CD4-positive, alpha-beta T cell treated with Interleukin-15 for 4 hours (primary cell): ENCODE measurements at regions not wholly inside any gene's neighbourhood (a gene's known extent, or its start where the extent isn't known, plus 50 kb on each side); places are given as distances from the start of the nearest gene placed in this dataset.
A peak's percentile ranks its signal among the peaks of the same experiment; 100 is the strongest.

ENCODE experiments used
- DNase-seq: peaks from one replicate; pipeline ENCODE4 v3.0.0-alpha.2; 2020; ENCODE audit warnings: low spot score

DNA sequence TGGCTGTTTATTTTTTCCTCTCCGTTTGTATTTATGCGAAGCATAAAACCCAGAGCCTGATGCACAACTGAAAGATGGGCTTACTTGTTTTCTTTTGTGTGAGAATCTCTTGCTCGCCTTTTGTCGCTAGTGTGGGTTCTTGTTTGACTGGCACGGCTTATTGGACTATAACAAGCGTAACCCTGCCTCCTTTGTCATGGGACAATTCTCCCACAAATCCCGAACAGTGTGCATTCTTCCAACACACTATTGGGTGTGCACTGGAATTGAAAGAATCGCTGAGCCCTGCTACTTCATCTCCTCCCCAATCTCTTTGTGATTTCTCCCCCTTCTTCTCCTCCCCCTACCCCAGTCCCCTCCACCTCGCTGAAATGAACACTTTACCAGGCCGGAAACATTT lies 110.8 kb downstream of the ZIC5 start:
- DNase-seq = no peak

DNA sequence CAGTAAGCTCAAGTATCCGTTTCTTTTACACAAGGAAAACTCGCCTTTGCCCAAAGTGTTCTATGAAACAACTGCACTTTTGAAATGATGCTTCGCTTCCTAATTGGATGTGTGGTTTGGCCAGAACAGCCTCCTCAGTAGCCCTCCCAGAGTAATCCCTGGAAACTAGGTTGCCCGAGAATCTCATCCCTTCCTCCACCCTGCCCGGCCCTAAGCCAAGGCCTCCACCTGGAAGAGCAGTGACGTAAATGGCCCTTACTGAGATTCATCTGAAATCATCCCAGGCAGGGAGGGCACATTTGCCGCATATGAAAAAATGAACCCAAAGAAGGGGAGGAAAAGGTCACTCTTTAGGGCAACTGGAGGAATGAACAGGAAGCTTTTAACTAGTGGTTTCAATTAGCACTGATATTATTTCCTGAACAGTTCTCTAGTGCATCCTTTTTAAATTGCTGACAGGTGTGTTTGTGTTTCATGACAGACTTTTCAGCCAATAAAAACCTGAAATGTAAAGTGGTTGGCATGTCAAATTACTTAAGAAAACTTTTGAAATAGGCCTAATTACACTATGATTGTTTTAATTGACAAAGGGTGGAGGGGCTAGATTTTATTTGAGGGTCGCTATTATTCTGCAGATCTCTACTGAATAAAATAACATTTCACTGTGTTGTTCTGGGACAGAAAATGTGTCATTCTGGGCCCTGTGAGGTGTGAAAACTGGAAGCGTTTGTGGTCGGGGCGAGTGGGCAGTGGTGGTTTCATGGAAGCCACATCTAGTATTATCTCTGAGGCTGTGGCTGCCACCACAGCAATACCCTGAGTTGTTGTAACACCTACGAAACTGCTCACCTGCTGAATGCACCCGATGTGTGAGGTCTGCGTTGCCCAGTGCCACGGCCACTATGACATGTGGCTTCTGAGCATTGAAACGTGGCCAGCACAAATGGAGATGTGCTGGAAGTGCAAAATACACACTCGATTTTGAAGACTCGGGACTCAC lies 112.1 kb downstream of the ZIC5 start:
- DNase-seq = peak; percentile 19

DNA sequence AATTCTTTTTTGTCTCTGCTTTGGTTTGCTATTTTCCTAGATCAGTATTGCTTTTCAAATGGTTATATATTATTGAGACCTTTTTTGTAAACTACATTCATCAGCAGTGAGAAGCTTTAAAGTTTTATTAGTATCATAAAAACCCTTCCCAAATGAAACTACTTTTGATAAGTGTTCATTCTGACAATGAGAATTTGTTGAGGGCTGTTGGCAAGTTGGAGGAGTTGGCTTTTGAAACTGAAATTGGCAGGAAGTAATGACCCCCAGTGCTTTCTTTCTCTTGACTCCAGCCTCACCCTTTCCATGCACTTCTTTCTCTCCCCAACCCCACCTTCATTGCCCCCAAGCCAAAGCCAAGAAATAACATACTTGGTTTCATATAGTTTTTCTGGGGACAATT lies 113.8 kb downstream of the ZIC5 start:
- no peak for DNase-seq

DNA sequence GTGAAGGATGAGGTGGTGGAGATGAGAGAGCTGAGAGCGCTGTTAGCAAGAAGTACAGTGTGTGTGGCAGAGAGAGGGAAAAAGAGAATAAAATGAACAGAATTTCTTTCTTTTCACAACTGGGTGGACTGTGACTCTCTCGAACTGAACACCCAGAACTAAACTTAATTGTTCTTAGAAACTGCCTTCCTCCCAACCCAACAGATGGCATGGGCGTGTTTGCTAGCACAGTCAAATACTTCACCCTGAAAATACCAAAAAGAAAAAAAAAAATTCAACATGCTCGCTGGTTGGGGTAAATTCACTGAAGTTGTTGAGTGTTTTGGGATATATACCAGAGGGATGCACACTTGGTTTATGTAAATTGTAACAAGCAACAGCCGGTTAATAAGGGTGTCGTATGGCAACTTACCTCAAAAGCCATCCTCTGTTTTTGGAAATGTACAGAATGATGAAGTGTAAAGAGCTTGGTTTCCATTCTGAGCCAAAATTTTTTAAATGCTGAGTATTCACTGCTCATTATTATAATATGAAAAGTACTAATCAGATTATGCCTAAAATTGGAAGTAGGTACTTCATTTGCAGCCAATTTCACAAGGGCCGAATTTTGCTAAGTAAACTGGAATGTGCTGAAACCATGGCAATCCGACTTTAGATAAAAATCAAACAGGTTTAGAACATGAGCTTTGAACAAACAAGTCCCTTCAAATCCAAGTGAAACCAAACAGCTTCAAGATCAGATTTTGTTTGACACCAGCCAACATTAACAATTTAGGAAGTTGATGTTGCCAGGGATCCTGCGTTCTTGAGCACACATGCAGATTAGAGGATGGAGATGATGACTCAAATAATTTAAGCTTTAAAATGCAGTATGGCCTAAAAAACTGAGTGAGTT lies 115.8 kb downstream of the ZIC5 start:
- DNase-seq = no peak

DNA sequence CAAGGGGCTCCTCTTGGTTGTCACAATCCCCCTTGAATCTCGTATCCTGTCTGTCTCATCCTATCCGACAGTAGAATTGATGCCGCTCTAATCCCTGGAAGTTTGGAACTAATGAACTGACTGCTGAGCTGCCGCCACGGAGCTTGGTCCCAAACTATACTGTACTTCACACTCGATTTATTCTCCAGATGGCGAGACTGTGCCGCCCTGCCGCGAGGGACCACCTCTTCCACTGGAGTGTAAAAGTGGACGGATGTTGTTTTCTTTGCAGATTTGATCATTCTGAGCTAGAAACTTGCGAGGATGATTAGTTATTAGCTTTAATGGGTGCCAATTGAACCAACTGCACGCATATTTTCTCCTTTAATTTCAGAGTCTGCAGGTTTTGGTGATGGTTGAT lies 117.2 kb downstream of the ZIC5 start:
- DNase-seq = no peak

DNA sequence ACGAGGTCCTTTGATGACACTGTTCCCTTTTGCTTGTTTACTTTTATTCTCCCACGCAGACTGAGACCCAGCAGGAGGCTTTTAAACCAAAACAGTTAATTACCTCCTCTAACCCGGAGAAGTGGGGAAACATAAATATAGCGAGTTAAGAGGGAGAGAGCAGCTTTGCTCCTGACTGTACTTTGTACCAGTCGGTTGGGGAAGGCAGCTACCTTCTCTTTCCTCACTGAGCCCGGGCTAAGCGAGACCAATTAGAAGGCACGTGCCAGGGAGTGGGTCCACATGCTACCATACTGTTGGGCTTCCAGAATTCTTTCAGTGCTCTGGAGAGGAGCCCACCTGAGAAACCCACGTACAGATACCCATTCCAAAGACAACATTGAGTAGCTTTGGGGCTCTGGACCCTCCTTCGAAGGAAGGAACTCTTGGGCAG lies 124.2 kb downstream of the ZIC5 start:
- DNase-seq = no peak

DNA sequence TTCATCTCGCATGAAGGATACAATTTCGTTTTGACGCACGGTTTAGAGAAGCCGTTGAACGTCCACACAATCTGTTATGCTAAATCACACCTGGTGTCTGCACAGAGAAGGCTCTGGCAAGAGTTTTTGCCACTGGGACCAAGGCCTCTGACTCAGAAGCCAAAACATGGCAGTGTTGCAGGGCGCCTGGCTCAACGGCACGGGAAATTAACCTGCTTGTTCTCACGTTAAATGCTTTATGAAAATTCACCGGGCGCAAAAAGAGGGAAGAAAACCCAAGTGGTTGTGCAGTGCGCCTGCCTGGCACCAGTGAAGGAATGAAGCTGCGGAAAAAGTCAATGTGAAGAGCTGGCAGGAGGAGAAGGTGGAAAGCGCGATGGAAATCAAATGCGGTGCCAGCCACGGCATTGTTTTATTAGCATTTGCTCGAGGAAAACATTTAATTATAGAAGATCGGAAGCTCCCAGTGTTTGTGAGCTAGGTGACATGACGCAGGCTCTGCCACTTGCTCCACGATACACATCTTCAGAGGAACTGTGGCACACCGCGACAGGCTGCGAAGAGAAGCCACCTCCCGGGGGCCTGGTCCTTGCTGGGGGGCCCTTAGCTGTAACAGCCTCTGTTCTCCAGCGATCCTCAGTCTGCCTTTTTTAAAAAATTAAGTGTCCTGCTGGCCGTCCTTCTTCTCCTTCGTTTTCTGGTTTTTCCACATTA lies 126.2 kb downstream of the ZIC5 start:
- no peak for DNase-seq

DNA sequence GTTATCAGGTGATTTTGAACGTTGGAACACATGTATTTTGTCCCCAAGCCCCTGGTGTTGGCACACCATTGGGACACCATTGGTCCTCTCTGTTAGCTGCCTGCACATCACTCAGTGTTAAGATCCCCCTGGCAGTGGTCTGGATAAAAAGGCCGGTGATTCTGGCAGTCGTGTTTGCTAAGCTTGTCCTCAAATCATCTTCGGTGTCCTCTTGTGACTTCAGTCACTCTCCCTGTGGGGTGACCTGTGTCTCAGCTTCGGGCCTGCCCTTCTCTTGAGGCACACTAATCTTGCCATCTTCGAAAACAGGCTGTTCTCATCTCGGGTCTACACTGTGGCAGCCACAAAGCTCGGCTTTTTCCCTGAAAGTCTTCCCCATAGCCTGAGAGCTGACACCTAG lies 127.1 kb downstream of the ZIC5 start:
- DNase-seq = no peak

DNA sequence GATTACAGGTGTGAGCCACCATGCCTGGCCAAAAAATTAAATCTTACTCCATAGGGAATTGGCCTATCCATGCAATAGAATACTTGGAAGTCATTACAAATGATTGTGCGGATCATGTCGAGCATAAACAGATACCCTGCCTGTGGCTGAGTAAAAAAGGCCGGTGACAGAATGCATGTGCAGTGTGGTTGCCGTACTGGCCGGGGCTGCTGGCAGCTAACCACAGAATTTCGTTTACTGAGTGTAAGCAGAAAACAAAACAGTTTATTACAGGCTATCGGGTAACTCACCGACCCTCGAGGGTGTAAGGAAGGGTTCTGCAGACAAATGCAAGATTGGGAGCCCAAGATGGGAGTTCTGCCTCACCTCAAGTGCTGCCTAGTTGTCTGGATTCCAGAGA lies 127.7 kb downstream of the ZIC5 start:
- no peak for DNase-seq

DNA sequence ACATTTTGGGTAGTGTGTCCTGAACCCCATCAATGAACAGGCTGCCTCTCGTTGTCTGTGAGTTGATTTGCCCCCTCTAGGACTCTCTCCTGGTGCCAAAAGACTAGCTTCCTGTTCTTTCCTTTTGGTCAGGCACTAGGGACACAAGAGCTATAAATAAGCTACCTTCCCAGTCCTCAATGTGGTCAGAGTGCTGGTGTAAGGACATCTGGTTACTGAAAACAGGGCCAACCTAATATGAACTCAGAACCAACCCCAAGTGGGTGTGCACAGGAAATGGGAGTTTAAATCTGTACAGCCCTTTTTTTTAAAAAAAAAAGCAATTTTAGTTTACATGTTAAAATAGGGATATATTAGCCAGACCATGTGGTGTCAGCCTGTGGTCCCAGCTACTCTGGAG lies 129.2 kb downstream of the ZIC5 start:
- no peak for DNase-seq

DNA sequence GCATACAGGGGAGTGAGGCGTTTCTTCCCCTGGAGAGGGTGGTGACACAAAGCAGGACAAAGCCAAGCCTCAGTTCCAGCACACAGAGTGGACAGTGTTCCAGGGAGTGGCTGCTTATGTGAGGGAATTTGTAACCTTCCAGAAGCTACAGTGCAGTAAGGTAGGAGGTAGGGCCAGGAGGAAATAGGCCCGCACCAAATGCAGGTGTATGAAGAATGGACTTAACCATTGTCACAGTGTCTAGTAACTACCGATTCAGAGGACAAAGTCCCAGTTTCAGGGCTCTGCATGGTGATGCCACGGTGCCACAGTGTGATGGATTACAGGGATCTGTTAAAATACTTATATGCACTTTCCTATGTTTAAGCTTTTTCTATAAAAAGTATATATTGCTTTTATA lies 135.3 kb downstream of the ZIC5 start:
- no peak for DNase-seq

DNA sequence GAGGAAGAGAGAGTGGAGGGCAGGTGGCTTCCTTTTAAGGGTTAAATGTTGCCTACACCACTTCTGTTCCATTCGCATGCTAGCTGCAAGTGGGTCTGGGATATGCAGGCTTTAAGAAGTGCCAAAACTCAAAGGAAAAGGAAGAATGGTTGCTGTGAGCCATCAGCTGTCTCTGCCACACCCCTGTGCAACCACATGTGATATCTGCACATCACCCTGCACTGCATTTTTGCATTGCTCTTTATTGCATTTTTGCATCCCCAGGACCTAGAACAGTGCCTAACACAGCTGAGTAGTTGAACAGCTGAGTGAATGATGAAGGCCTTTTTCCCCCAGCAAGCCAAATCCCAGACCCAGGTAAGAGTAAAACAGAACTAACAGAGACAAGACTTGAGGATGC lies 136.1 kb downstream of the ZIC5 start:
- DNase-seq = no peak

DNA sequence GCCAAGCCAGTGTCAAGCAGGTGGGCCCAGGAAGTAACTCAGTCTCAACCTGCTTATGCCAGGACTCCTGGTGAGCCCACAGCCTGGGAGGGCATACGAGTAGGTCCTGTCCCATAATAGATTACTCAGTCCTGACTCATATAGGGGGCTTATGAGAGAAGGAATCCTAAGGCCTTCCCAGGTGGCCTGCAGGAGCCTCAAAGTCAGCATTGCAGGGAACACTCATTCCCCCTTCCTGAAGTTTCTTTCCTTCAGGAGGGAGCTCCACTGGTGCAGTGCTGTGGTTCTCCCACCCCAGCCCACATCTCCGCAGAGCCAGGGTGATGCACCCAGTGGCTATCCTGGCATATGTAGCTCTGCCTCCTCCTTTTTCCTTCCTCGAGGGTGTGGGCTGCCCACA lies 137.3 kb downstream of the ZIC5 start:
- DNase-seq = no peak

DNA sequence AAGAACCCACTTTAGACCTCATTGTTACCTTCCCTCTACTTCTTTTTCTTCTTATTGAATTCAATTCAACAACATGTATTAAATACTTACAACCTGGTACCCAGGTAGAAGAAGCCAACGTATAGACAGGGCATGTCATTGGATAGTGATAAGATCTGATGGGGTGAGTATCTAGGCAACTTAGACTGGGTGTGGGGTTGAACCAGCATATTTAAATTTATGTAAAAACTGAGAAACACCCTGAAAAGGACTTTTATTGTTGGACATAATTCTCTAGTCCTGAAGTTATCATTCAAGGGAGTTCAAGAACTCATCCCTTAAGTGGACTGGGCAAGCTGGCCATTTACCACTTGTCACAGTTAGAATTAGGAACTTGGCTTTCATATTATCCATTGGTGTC lies 139.2 kb downstream of the ZIC5 start:
- no peak for DNase-seq

DNA sequence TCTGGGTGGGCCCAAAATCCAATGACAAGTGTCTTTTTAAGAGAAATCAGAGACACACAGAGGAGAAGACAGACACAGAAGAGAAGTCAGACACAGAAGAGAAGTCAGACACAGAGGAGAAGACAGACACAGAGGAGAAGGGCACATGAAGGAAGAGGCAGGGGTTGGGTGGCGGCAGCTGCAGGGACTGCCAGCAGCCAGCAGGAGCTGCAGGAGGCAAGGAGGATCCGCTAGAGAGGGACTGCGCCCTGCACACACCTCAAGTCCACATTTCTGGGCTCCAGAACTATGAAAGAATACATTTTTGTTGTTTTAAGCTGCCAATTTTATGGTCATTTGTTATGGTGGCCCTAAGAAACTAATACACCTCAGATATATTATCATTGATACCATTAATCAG lies 140.6 kb downstream of the ZIC5 start:
- no peak for DNase-seq

DNA sequence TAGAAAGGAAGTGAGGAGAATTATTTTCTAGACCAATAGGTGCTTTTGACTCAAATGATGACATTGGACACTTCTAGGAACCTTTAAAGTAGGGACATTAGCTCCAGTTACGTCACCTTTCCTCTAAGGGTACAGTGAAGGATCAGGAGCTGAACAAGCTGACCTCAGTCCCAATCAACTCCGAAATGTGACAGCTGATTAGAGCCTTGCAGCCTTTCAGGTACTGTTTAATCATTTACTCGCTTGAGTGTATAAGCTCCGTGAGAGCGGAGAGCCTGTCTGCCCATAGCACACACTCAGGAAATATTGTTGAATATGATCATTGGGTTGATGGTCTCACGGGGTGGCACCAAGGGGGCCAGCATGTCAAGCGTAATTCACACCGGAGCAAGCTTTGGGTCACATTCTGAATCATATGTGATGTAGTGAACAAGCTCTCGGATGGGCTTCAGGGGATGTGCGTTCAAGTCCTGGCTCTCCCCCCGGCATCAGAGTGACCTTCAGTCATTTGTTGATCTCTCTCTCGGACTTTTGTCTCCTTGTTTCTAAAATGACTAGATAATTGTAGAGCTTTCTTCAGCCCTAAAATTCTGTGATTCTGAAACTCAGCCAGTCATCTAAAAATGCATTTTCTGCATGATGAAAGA lies 141.9 kb downstream of the ZIC5 start:
- DNase-seq = no peak

DNA sequence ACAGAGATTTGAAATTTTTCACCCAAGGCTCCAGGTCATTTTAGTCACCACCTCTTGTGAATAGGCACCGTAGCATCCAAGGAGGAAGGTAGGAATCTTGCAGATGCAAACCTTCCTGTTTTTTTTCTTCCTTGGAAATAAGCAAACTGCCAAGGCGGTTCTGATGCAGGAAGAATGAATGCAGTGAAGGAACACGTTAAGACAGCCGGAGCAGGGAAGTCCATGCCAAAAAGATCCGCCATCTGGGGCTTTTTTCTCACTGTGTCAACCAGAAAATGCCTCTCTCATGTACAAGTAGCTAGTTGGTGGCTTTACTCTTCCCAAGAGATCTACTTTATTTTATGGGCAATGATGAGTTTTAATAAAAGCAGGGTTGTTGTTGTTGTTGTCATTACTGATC lies 142.4 kb downstream of the ZIC5 start:
- DNase-seq = no peak

DNA sequence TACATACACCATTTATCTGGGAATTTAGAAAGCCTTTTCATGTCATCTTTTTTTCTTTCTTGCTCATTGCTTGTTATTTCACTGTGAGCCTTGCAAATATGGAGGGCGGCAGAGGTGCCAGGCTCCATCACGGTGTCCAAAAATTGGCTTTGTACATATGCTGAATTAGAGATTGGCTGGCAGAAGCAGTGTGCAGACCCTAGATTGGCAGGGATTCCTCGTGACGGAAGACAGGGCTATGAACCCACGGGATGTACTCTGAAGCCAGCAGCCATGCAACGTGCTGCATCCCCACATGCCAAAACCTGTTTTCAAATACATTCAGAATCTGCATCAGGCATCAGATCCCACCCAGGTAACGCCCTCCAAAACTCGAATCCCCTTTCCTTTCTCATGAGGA lies 142.8 kb downstream of the ZIC5 start:
- no peak for DNase-seq

DNA sequence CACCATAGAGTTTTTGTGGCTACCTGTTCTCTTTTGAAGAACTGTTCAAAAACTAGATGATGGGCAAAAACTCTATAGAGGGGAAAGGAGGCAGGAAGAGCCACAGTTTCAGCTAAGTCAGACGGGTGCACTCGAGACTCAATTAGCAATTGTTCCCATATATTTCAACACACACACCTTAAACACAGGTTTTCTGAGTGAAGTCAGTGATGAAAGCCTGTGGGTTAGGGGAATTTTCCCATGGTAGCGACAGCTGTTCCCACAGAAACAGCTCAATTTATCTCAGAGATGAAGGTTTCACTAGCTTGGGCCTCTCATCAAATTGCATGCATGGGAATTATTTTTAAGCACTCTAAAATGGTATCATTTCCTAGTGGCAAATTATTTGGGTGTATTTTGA lies 143.4 kb downstream of the ZIC5 start:
- no peak for DNase-seq

DNA sequence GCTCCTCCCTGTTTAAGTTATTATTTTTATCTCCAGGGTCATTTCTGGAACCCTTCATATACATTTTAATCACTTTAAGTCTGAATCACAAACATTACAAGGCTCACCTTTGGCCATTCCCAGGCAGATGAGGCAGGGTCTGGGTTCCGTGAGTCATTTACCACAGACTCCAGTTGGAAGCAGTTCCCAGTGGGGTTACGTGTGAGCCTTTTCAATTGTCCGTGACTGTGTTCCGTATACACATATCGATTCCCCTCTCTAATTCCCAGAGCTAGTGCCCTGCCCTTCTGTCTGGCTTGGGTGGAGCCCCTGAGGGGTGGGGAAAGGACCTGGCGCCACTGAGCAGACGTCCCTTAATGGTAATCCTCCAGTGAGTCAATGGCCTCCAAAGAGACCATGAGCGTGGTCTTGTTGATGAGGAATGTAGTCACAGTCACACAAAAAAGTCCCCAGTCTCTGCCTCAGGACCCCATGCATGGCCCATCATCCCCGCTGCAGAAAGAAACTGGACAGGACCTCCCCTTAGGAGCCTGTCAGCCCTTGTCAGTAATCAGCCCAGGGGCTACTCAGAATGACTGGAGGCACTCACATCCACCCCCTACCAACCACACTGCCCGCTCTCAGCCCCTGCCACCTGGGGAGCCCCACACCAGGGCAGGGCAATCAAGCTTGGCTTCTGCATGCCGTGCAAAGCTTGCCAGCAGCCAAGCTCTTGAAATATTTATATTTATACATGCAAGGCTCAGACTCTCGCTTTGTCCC lies 144.4 kb downstream of the ZIC5 start:
- no peak for DNase-seq

DNA sequence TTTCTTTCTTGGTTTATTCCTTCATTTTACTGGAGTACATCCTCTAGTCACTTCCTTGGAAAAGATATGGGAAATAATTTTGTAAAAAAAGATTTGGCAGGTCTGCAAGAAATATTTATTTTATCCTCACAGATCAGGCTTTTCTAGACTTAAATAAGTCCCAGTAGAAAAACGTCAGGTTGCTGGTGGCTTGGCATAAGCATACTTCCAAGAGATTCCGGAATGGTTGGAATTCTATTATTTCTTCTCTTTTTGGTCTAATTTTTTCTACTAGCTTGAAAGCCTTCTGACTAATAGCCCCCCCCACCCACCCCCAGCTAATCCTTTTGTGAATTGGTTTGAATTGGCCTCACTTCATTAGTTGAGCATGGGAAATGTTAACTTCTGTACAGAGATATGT lies 147.6 kb downstream of the ZIC5 start:
- no peak for DNase-seq
